Stimulated activated CD8-positive, alpha-beta memory T cell treated with anti-CD3 and anti-CD28 coated beads, Interleukin-12 subunit alpha, Interleukin-12 subunit beta, amount 100 ng/mL, for 1 hour (primary cell): ENCODE measurements at regions not wholly inside any gene's neighbourhood (a gene's known extent, or its start where the extent isn't known, plus 50 kb on each side); places are given as distances from the start of the nearest gene placed in this dataset.
A peak's percentile ranks its signal among the peaks of the same experiment; 100 is the strongest.

Source experiments
- DNase-seq: peaks from one replicate; pipeline ENCODE4 v3.0.0-alpha.2; 2020; ENCODE audit warnings: low read depth

GRCh38 chr2:71936076-71937030, 211.3 kb downstream of the CYP26B1 start:
- no peak for DNase-seq

GRCh38 chr2:71935262-71935848, 212.3 kb downstream of the CYP26B1 start:
- DNase-seq: no peak

GRCh38 chr2:71934595-71935261, 212.9 kb downstream of the CYP26B1 start:
- DNase-seq: no peak

GRCh38 chr2:71934320-71934593, 213.4 kb downstream of the CYP26B1 start:
- DNase-seq: no peak

- DNase-seq: no peak
Observed at GRCh38 chr2:71933467-71934319, 214.0 kb downstream of the CYP26B1 start.

- DNase-seq: no peak
Observed at GRCh38 chr2:71932780-71933466, 214.7 kb downstream of the CYP26B1 start.

- no peak for DNase-seq
Observed at GRCh38 chr2:71932037-71932779, 215.5 kb downstream of the CYP26B1 start.

GRCh38 chr2:71930049-71930681, 217.5 kb downstream of the CYP26B1 start:
- no peak for DNase-seq

GRCh38 chr2:71929482-71929772, 218.2 kb downstream of the CYP26B1 start:
- DNase-seq: no peak

GRCh38 chr2:71928734-71929481, 218.8 kb downstream of the CYP26B1 start:
- no peak for DNase-seq

- DNase-seq: no peak
Observed at GRCh38 chr2:71927757-71928715, 219.6 kb downstream of the CYP26B1 start.

- no peak for DNase-seq
Observed at GRCh38 chr2:71926876-71927756, 220.5 kb downstream of the CYP26B1 start.

GRCh38 chr2:71926089-71926447, 221.6 kb downstream of the CYP26B1 start:
- DNase-seq: no peak

- no peak for DNase-seq
Observed at GRCh38 chr2:71925268-71926088, 222.2 kb downstream of the CYP26B1 start.

- DNase-seq: peak; percentile 22
Observed at GRCh38 chr2:71923887-71924533, 223.7 kb downstream of the CYP26B1 start.

- no peak for DNase-seq
Observed at GRCh38 chr2:71923143-71923525, 224.5 kb downstream of the CYP26B1 start.
